GM12874 (cell line): ENCODE measurements at regions not wholly inside any gene's neighbourhood (a gene's known extent, or its start where the extent isn't known, plus 50 kb on each side); places are given as distances from the start of the nearest gene placed in this dataset.

ENCODE experiments used
- TF ChIP-seq, protein P1 (sequence below): IDR thresholded peaks from 2 replicates; pipeline ENCODE4 v1.5.1; 2011; ENCODE audit warnings: low read depth, mild to moderate bottlenecking, control low read depth, low read length, moderate library complexity; ENCODE audit not compliant: insufficient read depth

DNA sequence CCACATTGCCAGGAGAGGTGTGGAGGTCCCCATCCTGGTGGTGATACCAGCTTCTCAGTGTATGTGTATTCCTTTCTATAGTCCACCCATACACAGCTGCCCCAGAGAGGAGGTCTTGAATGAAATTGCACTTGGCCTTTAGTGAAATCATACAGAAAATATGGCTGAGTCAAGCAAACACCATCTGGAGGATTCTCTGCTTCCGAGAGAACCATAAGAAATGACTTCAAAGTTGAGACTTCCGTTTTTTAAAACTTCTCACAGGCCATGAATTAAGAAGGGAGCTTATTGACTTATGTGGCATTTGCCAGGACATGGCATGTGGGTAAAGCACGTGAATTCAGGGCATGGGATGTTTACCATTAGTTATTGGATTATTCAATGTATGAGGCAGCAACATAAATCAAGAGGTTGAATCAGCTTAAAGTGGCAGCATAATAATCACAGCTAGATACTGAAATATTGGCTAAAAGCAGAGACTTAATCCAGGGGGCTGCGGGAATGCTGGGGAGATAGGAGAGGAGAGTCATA is 119.1 kb upstream of the MTNR1B start:
- TF ChIP-seq, protein P1, sequence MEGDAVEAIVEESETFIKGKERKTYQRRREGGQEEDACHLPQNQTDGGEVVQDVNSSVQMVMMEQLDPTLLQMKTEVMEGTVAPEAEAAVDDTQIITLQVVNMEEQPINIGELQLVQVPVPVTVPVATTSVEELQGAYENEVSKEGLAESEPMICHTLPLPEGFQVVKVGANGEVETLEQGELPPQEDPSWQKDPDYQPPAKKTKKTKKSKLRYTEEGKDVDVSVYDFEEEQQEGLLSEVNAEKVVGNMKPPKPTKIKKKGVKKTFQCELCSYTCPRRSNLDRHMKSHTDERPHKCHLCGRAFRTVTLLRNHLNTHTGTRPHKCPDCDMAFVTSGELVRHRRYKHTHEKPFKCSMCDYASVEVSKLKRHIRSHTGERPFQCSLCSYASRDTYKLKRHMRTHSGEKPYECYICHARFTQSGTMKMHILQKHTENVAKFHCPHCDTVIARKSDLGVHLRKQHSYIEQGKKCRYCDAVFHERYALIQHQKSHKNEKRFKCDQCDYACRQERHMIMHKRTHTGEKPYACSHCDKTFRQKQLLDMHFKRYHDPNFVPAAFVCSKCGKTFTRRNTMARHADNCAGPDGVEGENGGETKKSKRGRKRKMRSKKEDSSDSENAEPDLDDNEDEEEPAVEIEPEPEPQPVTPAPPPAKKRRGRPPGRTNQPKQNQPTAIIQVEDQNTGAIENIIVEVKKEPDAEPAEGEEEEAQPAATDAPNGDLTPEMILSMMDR, result no peak

- TF ChIP-seq, protein P1, result no peak
Observed at GRCh38 chr11:92852229-92852628, 117.2 kb upstream of the MTNR1B start.

GRCh38 chr11:92852946-92853345 is 116.5 kb upstream of the MTNR1B start:
- TF ChIP-seq, protein P1, result no peak

DNA sequence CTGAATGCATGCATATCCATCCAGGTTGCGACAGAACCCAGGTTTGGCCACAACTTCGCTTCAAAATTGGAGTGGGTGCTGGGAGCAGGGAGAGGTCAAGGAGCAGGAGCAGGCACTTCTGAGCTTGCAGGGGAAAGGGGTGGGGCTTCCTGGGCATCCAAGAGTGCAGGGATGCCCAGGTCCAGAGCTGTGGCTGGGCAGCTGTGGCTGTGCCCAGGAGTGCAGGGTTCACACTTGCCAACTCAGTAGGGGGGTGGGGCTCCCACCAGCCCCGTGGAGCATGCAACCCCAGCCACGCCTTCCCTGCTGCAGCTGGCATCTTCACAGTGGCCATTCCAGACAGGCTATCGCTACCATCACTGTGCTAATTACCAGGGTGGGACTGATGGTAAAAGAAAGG is 115.3 kb upstream of the MTNR1B start:
- TF ChIP-seq, protein P1, result no peak

- TF ChIP-seq, protein P1, result no peak
Observed at GRCh38 chr11:92854952-92855351, 114.5 kb upstream of the MTNR1B start.

DNA sequence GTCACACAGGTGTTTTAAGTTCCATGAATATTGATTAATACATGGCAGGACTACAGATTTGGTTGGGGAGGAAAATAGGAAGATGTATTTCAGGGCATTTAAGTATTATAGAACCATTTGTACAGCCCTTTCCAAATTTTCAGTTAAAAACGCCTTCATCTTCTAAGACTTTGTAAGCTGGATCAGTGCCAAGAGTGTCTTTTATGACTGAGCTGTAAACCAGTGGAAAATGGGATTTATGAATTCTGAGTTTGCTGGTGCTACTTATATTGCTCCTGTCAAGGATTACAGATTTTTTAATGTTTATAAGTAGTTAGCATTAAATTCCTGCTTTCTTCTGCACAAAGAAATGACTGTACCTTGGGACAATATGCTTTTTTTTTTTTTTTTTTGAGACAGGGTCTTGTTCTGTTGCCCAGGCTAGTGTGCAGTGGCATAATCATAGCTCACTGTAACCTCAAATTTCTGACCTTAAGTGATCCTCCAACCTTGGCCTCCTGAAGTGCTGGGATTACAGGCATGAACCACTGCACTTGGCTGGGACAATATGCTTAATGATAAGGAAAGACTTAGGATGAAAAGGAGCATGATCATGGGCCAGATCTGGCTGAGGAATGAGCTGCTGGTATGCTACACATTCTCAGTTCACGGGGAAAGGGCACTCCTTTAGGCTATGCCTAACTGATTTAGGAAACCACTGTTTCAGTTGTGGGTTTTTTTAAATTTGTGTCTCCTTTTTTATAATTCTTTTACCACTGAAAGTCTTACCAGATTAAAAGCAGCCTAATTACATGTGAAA is 113.6 kb upstream of the MTNR1B start:
- TF ChIP-seq, protein P1, result no peak

DNA sequence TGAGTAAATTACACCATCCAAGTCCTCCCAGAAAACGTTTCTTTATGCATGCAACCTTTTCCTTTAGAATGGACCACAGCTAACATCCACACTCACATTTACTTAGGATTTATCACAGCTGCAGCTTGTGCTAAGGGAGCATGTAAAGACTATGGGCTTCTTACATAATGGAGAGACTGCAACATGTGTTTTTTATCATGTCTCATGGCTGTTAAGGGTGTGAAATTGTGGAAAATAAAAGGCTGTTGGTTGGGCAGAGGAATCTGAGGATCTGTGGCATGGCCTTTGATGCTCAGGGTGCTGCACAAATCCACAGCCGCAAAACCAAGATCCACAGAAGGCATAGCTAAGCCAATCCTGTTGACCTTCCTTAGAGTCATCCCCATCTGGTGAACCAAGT is 112.0 kb upstream of the MTNR1B start:
- TF ChIP-seq, protein P1, result no peak
